Right lobe of liver (tissue), 4 donors: ENCODE measurements at regions not wholly inside any gene's neighbourhood (a gene's known extent, or its start where the extent isn't known, plus 50 kb on each side); places are given as distances from the start of the nearest gene placed in this dataset.

ENCODE experiments used
- POLR2A ChIP-seq: fragments of 450-650 bp; IDR thresholded peaks from one replicate; pipeline ENCODE4 v1.6.1; 2017; ENCODE audit warnings: antibody characterized with exemption, mild to moderate bottlenecking
- TF ChIP-seq, protein P1 (sequence below), 4 donors: fragments of 200-600 bp in 3 of 4; fragments of 450-650 bp in 1 of 4; IDR thresholded peaks; one replicate each; pipeline versions ENCODE4 v1.5.1 to v1.8.0; 2016 to 2022; ENCODE audit warnings: antibody characterized with exemption in 4 of 4, mild to moderate bottlenecking in 2 of 4
- donor health status: DM: no; HTN: no; CAD: no.
- donor health status: DM: no; HTN: no; CAD: no.
- donor health status: DM: no; HTN: yes; CAD: no.

- TF ChIP-seq, protein P1, sequence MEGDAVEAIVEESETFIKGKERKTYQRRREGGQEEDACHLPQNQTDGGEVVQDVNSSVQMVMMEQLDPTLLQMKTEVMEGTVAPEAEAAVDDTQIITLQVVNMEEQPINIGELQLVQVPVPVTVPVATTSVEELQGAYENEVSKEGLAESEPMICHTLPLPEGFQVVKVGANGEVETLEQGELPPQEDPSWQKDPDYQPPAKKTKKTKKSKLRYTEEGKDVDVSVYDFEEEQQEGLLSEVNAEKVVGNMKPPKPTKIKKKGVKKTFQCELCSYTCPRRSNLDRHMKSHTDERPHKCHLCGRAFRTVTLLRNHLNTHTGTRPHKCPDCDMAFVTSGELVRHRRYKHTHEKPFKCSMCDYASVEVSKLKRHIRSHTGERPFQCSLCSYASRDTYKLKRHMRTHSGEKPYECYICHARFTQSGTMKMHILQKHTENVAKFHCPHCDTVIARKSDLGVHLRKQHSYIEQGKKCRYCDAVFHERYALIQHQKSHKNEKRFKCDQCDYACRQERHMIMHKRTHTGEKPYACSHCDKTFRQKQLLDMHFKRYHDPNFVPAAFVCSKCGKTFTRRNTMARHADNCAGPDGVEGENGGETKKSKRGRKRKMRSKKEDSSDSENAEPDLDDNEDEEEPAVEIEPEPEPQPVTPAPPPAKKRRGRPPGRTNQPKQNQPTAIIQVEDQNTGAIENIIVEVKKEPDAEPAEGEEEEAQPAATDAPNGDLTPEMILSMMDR (IDR thresholded peaks at IDR 0.05): no peak
- TF ChIP-seq POLR2A: no peak
Observed at GRCh38 chr2:103213028-103213542, 451.3 kb downstream of the TMEM182 start.
